Common myeloid progenitor, CD34-positive (primary cell): ENCODE measurements at regions not wholly inside any gene's neighbourhood (a gene's known extent, or its start where the extent isn't known, plus 50 kb on each side); places are given as distances from the start of the nearest gene placed in this dataset.

Experiments used
- CTCF ChIA-PET: fragments of 350-600 bp; sonication (Branson Sonifier 250); formaldehyde crosslinking; loops from one replicate; lab custom pipeline; 2021; ENCODE audit warnings: antibody characterized with exemption; lab: Charles Lee
- POLR2A ChIA-PET: fragments of 350-600 bp; sonication (Branson Sonifier 250); formaldehyde crosslinking; loops from one replicate; lab custom pipeline; 2021; ENCODE audit warnings: antibody characterized with exemption; lab: Charles Lee
- DNase-seq, 3 donors: peaks; one replicate each; pipeline versions ENCODE4 v3.0.0 to v3.0.0-alpha.2; 2013
- H3K27ac ChIP-seq, 2 experiments: 1 replicate in 1 of 2; 2 replicates in 1 of 2; pipeline ENCODE4 v1.7.0; 2013; ENCODE audit warnings: inconsistent platforms in 2 of 2, low read length in 2 of 2, mild to moderate bottlenecking in 2 of 2, low read depth in 1 of 2, moderate library complexity in 1 of 2; ENCODE audit not compliant: severe bottlenecking in 2 of 2, insufficient read depth in 1 of 2, poor library complexity in 1 of 2
- H3K27me3 ChIP-seq, 5 experiments: replicated peaks in 2 of 5; 1 replicate in 3 of 5; 2 replicates in 2 of 5; pipeline versions ENCODE4 v1.6.1 to v1.7.0; 2013; ENCODE audit warnings: low read length in 4 of 5, mild to moderate bottlenecking in 2 of 5, moderate library complexity in 2 of 5, inconsistent platforms in 1 of 5; ENCODE audit not compliant: insufficient read depth in 5 of 5, control insufficient read depth in 4 of 5
- H3K36me3 ChIP-seq, 4 experiments: 1 replicate in 2 of 4; 2 replicates in 2 of 4; pipeline versions ENCODE4 v1.6.1 to v1.7.0; 2013; ENCODE audit warnings: low read length in 3 of 4, control low read depth in 1 of 4, mild to moderate bottlenecking in 1 of 4; ENCODE audit not compliant: control insufficient read depth in 4 of 4, insufficient read depth in 4 of 4
- H3K4me1 ChIP-seq, 4 experiments: 1 replicate in 3 of 4; 2 replicates in 1 of 4; pipeline versions ENCODE4 v1.6.1 to v1.7.1; 2013; ENCODE audit warnings: low read length in 3 of 4, mild to moderate bottlenecking in 3 of 4, control low read depth in 1 of 4, inconsistent platforms in 1 of 4, moderate library complexity in 1 of 4; ENCODE audit not compliant: control insufficient read depth in 4 of 4, insufficient read depth in 4 of 4; ENCODE audit errors: control extremely low read depth in 1 of 4
- H3K4me3 ChIP-seq, 7 experiments: 1 replicate in 4 of 7; 2 replicates in 3 of 7; pipeline versions ENCODE4 v1.5.1 to v1.7.0; 2013; ENCODE audit warnings: mild to moderate bottlenecking in 7 of 7, low read length in 6 of 7, moderate library complexity in 6 of 7, inconsistent platforms in 2 of 7, low read depth in 2 of 7, control low read depth in 1 of 7; ENCODE audit not compliant: insufficient read depth in 4 of 7, control insufficient read depth in 1 of 7; ENCODE audit errors: extremely low read depth in 1 of 7
- H3K9me3 ChIP-seq, 5 experiments: 1 replicate in 4 of 5; 2 replicates in 1 of 5; pipeline versions ENCODE4 v1.6.1 to v1.7.1; 2013; ENCODE audit warnings: low read length in 4 of 5, mild to moderate bottlenecking in 2 of 5, inconsistent platforms in 1 of 5, low read depth in 1 of 5, moderate library complexity in 1 of 5; ENCODE audit not compliant: control insufficient read depth in 4 of 5, insufficient read depth in 2 of 5; ENCODE audit errors: control extremely low read depth in 1 of 5
- WGBS: methylation state at CpG from one replicate; pipeline ENCODE4 v1.1.5; 2013; ENCODE audit not compliant: insufficient coverage; 5-methylcytosine and 5-hydroxymethylcytosine counted together

GRCh38 chrX:20427173-20427770 is 160.6 kb upstream of the RPS6KA3 start:
- Histone ChIP-seq H3K27ac (no peak overlapping the region), H3K4me1 (peaks cover 0 to 6% (median under 1%) of the 10 kb centered on the region in 4 experiments), H3K27me3 (peaks cover 0 to 2% (median 0%) of the 10 kb centered on the region in 5 experiments), H3K36me3 (no peaks in the 10 kb centered on the region), H3K4me3 (no peak overlapping the region), H3K9me3 (no peaks in the 10 kb centered on the region)
- ChIA-PET CTCF (interaction anchor here (0.8 to 1.1 kb wide), 2 partner anchors 12 to 42 kb away, joined by 3 read pairs; no protein-coding TSS in a partner anchor), POLR2A (no interaction called here)
- peak in 2 of 3 donors; percentile 45 to 54 for DNase-seq
- WGBS, result 75% methylated on average over 2 of the region's 3 CpGs

DNA sequence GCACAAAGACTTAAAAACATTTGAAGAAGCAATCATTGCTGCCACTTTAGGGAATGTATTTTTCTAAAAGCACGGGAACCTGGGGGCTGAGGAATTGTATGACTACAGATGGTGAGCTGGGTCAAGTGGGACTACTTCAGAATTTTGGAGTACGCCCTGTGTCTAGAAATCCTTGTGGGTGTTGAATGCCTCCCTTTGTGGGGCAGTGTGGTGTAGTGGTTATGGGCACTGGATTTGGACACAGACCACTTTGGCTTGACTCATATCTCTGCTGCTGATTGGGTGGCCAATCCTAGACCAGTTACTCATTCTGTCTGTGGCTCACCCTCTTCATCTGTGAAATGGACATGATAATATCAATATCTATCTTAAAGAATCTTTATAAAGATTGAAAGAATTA is 155.0 kb upstream of the RPS6KA3 start:
- CTCF ChIA-PET, result no interaction called here
- Histone ChIP-seq H3K4me1 (peaks cover 11 to 35% (median 23%) of the 10 kb centered on the region in 4 experiments), H3K4me3 (no peak overlapping the region), H3K9me3 (no peaks in the 10 kb centered on the region), H3K36me3 (no peaks in the 10 kb centered on the region), H3K27me3 (no peaks in the 10 kb centered on the region), H3K27ac (no peak overlapping the region)
- POLR2A ChIA-PET, result no interaction called here
- no peak for DNase-seq
- 75% methylated on average over 2 of the region's 2 CpGs for WGBS

DNA sequence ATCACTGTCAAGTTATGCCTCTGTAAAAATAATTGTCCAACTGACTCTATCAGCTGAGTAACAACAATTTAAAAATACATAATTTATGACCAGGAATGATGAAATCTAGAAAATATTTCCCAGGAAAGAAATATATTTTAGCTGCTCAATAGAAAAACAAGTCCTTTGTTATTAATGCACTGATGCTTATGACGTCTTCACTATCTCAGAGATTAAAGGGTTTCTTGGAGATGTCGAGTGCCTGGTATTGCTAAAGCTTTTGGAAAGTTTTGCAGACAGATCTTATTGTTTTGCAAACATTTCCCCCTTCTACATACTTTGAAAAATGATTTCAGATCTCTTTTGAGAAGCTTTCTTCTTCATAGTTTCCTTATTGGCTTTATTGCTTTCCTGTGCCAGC is 154.6 kb upstream of the RPS6KA3 start:
- ChIA-PET CTCF (no interaction called here), POLR2A (no interaction called here)
- 33% methylated on average over 2 of the region's 2 CpGs for WGBS
- Histone ChIP-seq H3K27me3 (no peaks in the 10 kb centered on the region), H3K4me1 (peaks cover 11 to 35% (median 23%) of the 10 kb centered on the region in 4 experiments), H3K27ac (no peak overlapping the region), H3K36me3 (no peaks in the 10 kb centered on the region), H3K4me3 (no peak overlapping the region), H3K9me3 (no peaks in the 10 kb centered on the region)
- DNase-seq, result no peak

- no peaks in the 10 kb centered on the region for H3K9me3 ChIP-seq
- no CpG with 5 or more reads among the region's 2 CpGs for WGBS
- no peak overlapping the region for H3K4me3 ChIP-seq
- DNase-seq, result no peak
- ChIA-PET POLR2A (no interaction called here), CTCF (interaction anchor here (0.6 to 1.5 kb wide), 3 partner anchors 12 to 64 kb away, joined by 3 read pairs; no protein-coding TSS in a partner anchor)
- no peak overlapping the region for H3K27ac ChIP-seq
- peaks cover 11 to 35% (median 23%) of the 10 kb centered on the region in 4 experiments for H3K4me1 ChIP-seq
- H3K27me3 ChIP-seq, result no peaks in the 10 kb centered on the region
- no peaks in the 10 kb centered on the region for H3K36me3 ChIP-seq
Observed at GRCh38 chrX:20420058-20420457, 153.3 kb upstream of the RPS6KA3 start.

- Histone ChIP-seq H3K27me3 (peaks cover 0 to 3% (median 0%) of the 10 kb centered on the region in 5 experiments), H3K27ac (peak overlapping the region in 1 of 2 experiments; percentile 70), H3K36me3 (no peaks in the 10 kb centered on the region), H3K4me3 (peak overlapping the region in 2 of 7 experiments; percentile 15 to 23), H3K9me3 (no peaks in the 10 kb centered on the region), H3K4me1 (peaks cover 15 to 50% (median 36%) of the 10 kb centered on the region in 4 experiments)
- peak in 2 of 3 donors; percentile 59 to 72 for DNase-seq
- CTCF ChIA-PET, result interaction anchor here (0.6 to 1.5 kb wide), 3 partner anchors 13 to 20 kb away, joined by 3 read pairs; no protein-coding TSS in a partner anchor
- 16% methylated on average over 7 of the region's 9 CpGs for WGBS
- POLR2A ChIA-PET, result no interaction called here
Observed at GRCh38 chrX:20418379-20419150, 151.9 kb upstream of the RPS6KA3 start.

DNA sequence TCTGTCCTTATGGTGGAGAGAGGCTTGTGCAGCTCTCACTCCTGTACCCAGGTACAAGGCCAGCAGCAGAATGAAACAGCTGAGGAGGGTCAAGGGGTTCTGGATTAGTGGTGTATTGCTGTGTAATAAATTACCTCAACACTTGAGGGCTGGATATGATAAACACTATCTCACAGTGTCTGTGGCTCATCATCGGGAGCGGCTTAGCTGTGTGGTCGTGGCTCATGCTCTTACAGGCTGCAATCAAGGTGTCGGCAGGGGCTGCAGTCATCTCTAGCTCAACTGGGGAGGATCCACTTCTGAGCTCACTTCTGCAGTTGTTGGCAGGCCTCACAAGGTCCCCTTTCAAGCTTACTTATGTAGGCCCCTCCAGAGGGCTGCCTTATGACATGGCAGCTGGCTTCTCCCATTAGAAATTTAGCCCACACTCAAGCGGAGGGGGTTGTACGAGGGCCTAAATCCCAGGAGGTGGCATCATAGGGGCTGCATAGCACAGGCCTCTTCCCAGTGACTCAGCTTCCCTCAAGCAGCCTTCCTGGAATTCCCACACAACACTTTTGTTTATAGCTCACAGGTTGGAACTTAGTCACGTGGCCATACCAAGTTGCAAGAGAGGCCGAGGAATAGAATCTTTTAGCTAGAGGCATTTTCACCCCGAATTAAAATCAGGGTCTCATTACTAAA is 148.2 kb upstream of the RPS6KA3 start:
- Histone ChIP-seq H3K4me3 (no peak overlapping the region), H3K27me3 (peaks cover 0 to 3% (median 0%) of the 10 kb centered on the region in 5 experiments), H3K27ac (no peak overlapping the region), H3K9me3 (no peaks in the 10 kb centered on the region), H3K36me3 (no peaks in the 10 kb centered on the region), H3K4me1 (peaks cover 18 to 46% (median 38%) of the 10 kb centered on the region in 4 experiments)
- ChIA-PET POLR2A (no interaction called here), CTCF (interaction anchor here (0.7 to 1.5 kb wide), 5 partner anchors 8 to 21 kb away, joined by 3 to 4 read pairs (median 3); no protein-coding TSS in a partner anchor)
- DNase-seq, result peak in 1 of 3 donors; percentile 38
- WGBS, result 84% methylated on average over 8 of the region's 9 CpGs
